IMR-90 (cell line): ENCODE measurements at regions not wholly inside any gene's neighbourhood (a gene's known extent, or its start where the extent isn't known, plus 50 kb on each side); places are given as distances from the start of the nearest gene placed in this dataset.
"Not testable (repeated sequence)": the region's sequence is repeated elsewhere in the genome, so short reads cannot be mapped to it uniquely, and the experiment has no call there.

Experiments used
- ATAC-seq: fragments of 200-7000 bp; cut with Tn5 transposase; 2 replicates; pipeline ENCODE4 v1.9.1; 2020; ENCODE audit warnings: low read depth, mild to moderate bottlenecking, moderate library complexity
- BruUV-seq: library from RNA; stranded (reverse); fragments of 400-500 nt; replicated peaks from 2 replicates; lab custom pipeline; 2021; lab: Mats Ljungman, UMichigan
- CTCF ChIA-PET: fragments of 300-600 bp; formaldehyde crosslinking; extraction: SDS; loops from one replicate; lab custom pipeline; 2021; ENCODE audit warnings: antibody characterized with exemption; lab: Yijun Ruan, JAX
- POLR2A ChIA-PET: fragments of 300-600 bp; sonication (Branson Sonifier 250); formaldehyde crosslinking; loops from one replicate; lab custom pipeline; 2022; ENCODE audit warnings: antibody characterized with exemption; ENCODE audit not compliant: unreplicated experiment; lab: Charles Lee
- DNase-seq: peaks from one replicate; pipeline ENCODE4 v3.0.0; 2013
- H2AFZ ChIP-seq: replicated peaks from 2 replicates; pipeline ENCODE3; 2013; ENCODE audit warnings: low read length, mild to moderate bottlenecking; ENCODE audit not compliant: poor library complexity
- H2AK5ac ChIP-seq: 2 replicates; pipeline ENCODE4 v1.6.1; 2013; ENCODE audit warnings: low read depth, low read length, inconsistent platforms
- H2AK9ac ChIP-seq: replicated peaks from 2 replicates; pipeline ENCODE3; 2013; ENCODE audit warnings: mild to moderate bottlenecking, low read depth, low read length, moderate library complexity; ENCODE audit not compliant: poor library complexity
- H2BK120ac ChIP-seq: 2 replicates; pipeline ENCODE4 v1.6.1; 2013; ENCODE audit warnings: low read depth, low read length, inconsistent platforms
- H2BK15ac ChIP-seq: 3 replicates; pipeline ENCODE4 v1.6.1; 2013; ENCODE audit warnings: low read depth, low read length, inconsistent platforms
- H2BK20ac ChIP-seq: 2 replicates; pipeline ENCODE4 v1.6.1; 2013; ENCODE audit warnings: low read depth, mild to moderate bottlenecking, inconsistent platforms, low read length, moderate library complexity
- H2BK5ac ChIP-seq: 2 replicates; pipeline ENCODE4 v1.6.1; 2013; ENCODE audit warnings: mild to moderate bottlenecking, low read depth, low read length, inconsistent platforms; ENCODE audit not compliant: poor library complexity, severe bottlenecking
- H3K14ac ChIP-seq: replicated peaks from 2 replicates; pipeline ENCODE4 v1.6.1; 2013; ENCODE audit warnings: low read depth, low read length, inconsistent platforms
- H3K18ac ChIP-seq: 2 replicates; pipeline ENCODE4 v1.6.1; 2013; ENCODE audit warnings: low read depth, low read length, control low read depth
- H3K23ac ChIP-seq: 2 replicates; pipeline ENCODE4 v1.6.1; 2013; ENCODE audit warnings: low read depth, low read length, inconsistent platforms
- H3K27ac ChIP-seq: 2 replicates; pipeline ENCODE4 v1.5.1; 2013; ENCODE audit warnings: mild to moderate bottlenecking, control low read depth, low read length; ENCODE audit not compliant: insufficient read depth
- H3K27me3 ChIP-seq: 2 replicates; pipeline ENCODE4 v1.6.1; 2013; ENCODE audit warnings: low read length; ENCODE audit not compliant: control insufficient read depth, insufficient read depth
- H3K36me3 ChIP-seq: 2 replicates; pipeline ENCODE4 v1.6.1; 2013; ENCODE audit warnings: low read length, mixed read lengths; ENCODE audit not compliant: control insufficient read depth, insufficient read depth
- H3K4ac ChIP-seq: 2 replicates; pipeline ENCODE4 v1.6.1; 2013; ENCODE audit warnings: low read depth, low read length, inconsistent platforms
- H3K4me1 ChIP-seq: 2 replicates; pipeline ENCODE4 v1.6.1; 2013; ENCODE audit warnings: low read length, mixed read lengths; ENCODE audit not compliant: control insufficient read depth, insufficient read depth
- H3K4me2 ChIP-seq: 2 replicates; pipeline ENCODE4 v1.6.1; 2013; ENCODE audit warnings: low read depth, mild to moderate bottlenecking, control low read depth, low read length, moderate library complexity
- H3K4me3 ChIP-seq: 2 replicates; pipeline ENCODE4 v1.5.1; 2013; ENCODE audit warnings: low read depth, mild to moderate bottlenecking, control low read depth, low read length, moderate library complexity; ENCODE audit not compliant: insufficient read depth
- H3K56ac ChIP-seq: 2 replicates; pipeline ENCODE4 v1.6.1; 2013; ENCODE audit warnings: low read length, inconsistent platforms; ENCODE audit not compliant: insufficient read depth; ENCODE audit errors: extremely low read depth
- H3K79me1 ChIP-seq, 2 experiments: 2 replicates each; pipeline ENCODE4 v1.6.1; 2013; ENCODE audit warnings: low read length in 2 of 2, inconsistent platforms in 1 of 2, low read depth in 1 of 2
- H3K9ac ChIP-seq: 2 replicates; pipeline ENCODE4 v1.6.1; 2013; ENCODE audit warnings: low read depth, low read length, control low read depth
- H3K9me1 ChIP-seq: 2 replicates; pipeline ENCODE4 v1.6.1; 2013; ENCODE audit warnings: low read length, inconsistent platforms; ENCODE audit not compliant: insufficient read depth
- H3K9me3 ChIP-seq: 2 replicates; pipeline ENCODE4 v1.6.1; 2013; ENCODE audit warnings: low read length; ENCODE audit not compliant: control insufficient read depth, insufficient read depth
- H4K20me1 ChIP-seq: 2 replicates; pipeline ENCODE4 v1.6.1; 2013; ENCODE audit warnings: low read length, inconsistent platforms; ENCODE audit not compliant: insufficient read depth
- H4K5ac ChIP-seq: 2 replicates; pipeline ENCODE4 v1.6.1; 2013; ENCODE audit warnings: mild to moderate bottlenecking, low read depth, low read length, control low read depth
- H4K8ac ChIP-seq, 2 experiments: 2 replicates each; pipeline ENCODE4 v1.6.1; 2013; ENCODE audit warnings: low read depth in 2 of 2, low read length in 2 of 2, control low read depth in 1 of 2, inconsistent platforms in 1 of 2
- H4K91ac ChIP-seq: 2 replicates; pipeline ENCODE4 v1.6.1; 2013; ENCODE audit warnings: low read depth, low read length, inconsistent platforms; ENCODE audit not compliant: insufficient read depth
- WGBS, 2 experiments: methylation state at CpG; one replicate each; pipeline versions ENCODE4 v1.1.5 to v1.1.7; 2013; ENCODE audit warnings: missing lambda C conversion rate in 2 of 2; ENCODE audit not compliant: insufficient read length in 1 of 2; ENCODE audit errors: extremely low coverage in 2 of 2; 5-methylcytosine and 5-hydroxymethylcytosine counted together
- dilution Hi-C: fragments of 300-500 bp; cut with HindIII; formaldehyde crosslinking; loops from one replicate; pipeline ENCODE4 v1.14.3; 2018; ENCODE audit warnings: low sequenced_read_pairs; ENCODE audit not compliant: unreplicated experiment
- in situ Hi-C: fragments of 300-500 bp; cut with MboI; formaldehyde crosslinking; loops from 3 replicates; pipeline ENCODE4 v1.14.3; 2019; ENCODE audit warnings: low sequenced_read_pairs, inconsistent platforms, mixed read lengths
- intact Hi-C: fragments of 100-400 bp; cut with micrococcal nuclease; formaldehyde crosslinking; loops from 2 replicates; pipeline ENCODE4 v1.10.0; 2022

- H3K23ac ChIP-seq, H4K91ac ChIP-seq, H3K27ac ChIP-seq, H3K4me1 ChIP-seq, H2AFZ ChIP-seq, H2BK20ac ChIP-seq, H3K18ac ChIP-seq, DNase-seq, H3K4ac ChIP-seq, H2AK9ac ChIP-seq, H2BK120ac ChIP-seq, H4K8ac ChIP-seq, H3K4me3 ChIP-seq, H4K20me1 ChIP-seq, H2BK15ac ChIP-seq, BruUV-seq, H3K9me3 ChIP-seq, ATAC-seq, H2AK5ac ChIP-seq, CTCF ChIA-PET, H3K14ac ChIP-seq, H3K9ac ChIP-seq, H3K79me1 ChIP-seq, H3K4me2 ChIP-seq, POLR2A ChIA-PET, dilution Hi-C loops, H3K56ac ChIP-seq, H3K9me1 ChIP-seq, H4K5ac ChIP-seq, H2BK5ac ChIP-seq, H3K27me3 ChIP-seq, intact Hi-C loops, H3K36me3 ChIP-seq: not testable (repeated sequence)
- in situ Hi-C loops, result loop anchor here (10.0 kb wide), 1 partner anchor 133 kb away; no protein-coding TSS in a partner anchor
- no CpG with 5 or more reads among the region's 5 CpGs for WGBS, 2 experiments
Observed at GRCh38 chr5:62221881-62222280, 84.1 kb upstream of the KIF2A start.

DNA sequence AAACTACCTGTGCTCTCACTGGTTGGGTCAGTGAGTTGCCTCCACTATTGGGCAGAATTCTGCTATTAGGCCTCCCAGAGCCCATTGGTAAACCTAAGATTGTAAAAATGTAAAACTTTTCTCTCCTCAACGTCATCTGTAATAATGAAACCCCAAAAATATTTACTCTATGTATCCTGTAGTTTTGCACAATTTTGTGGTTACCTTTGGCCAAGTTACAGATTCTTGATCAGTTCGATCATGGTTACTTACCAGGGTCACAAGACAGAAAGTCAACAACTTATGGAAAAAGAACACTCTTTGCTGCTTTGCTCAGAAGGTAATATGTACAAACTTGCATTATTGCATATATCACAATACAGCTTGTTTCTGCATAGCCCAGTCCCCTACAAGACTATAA is 83.7 kb upstream of the KIF2A start:
- ATAC-seq, H3K9ac ChIP-seq, H2BK5ac ChIP-seq, H2BK20ac ChIP-seq, H3K9me3 ChIP-seq, H2AFZ ChIP-seq, CTCF ChIA-PET, H3K4me3 ChIP-seq, H2AK9ac ChIP-seq, H3K4me2 ChIP-seq, H3K36me3 ChIP-seq, BruUV-seq, H3K56ac ChIP-seq, H2BK120ac ChIP-seq, H3K79me1 ChIP-seq, H3K27me3 ChIP-seq, H3K27ac ChIP-seq, H3K9me1 ChIP-seq, H2AK5ac ChIP-seq, H3K4me1 ChIP-seq, POLR2A ChIA-PET, H4K20me1 ChIP-seq, H4K5ac ChIP-seq, dilution Hi-C loops, H3K23ac ChIP-seq, H3K14ac ChIP-seq, H4K91ac ChIP-seq, H2BK15ac ChIP-seq, H4K8ac ChIP-seq, H3K4ac ChIP-seq, intact Hi-C loops, H3K18ac ChIP-seq: not testable (repeated sequence)
- no CpG with 5 or more reads among the region's 2 CpGs for WGBS, 2 experiments
- in situ Hi-C loops, result loop anchor here (10.0 kb wide), 1 partner anchor 132 kb away; no protein-coding TSS in a partner anchor
- peak; percentile 26 for DNase-seq
